ENCODE measurements at regions not wholly inside any gene's neighbourhood (a gene's known extent, or its start where the extent isn't known, plus 50 kb on each side); places are given as distances from the start of the nearest gene placed in this dataset.
"Not testable (repeated sequence)": the region's sequence is repeated elsewhere in the genome, so short reads cannot be mapped to it uniquely, and the experiment has no call there.

- WGBS, 4 donors = 51 to 74% (median 59%) methylated on average over 3 of the region's 3 CpGs
Measured at GRCh38 chr13:23039266-23039935, 141.4 kb upstream of the SGCG start.

GRCh38 chr13:23042181-23042580, 138.6 kb upstream of the SGCG start:
- no peaks in the 10 kb centered on the region for H3K36me3 ChIP-seq
- no peak overlapping the region for H3K4me3 ChIP-seq
- peaks cover 0 to 5% (median 0%) of the 10 kb centered on the region in 12 donors for H3K4me1 ChIP-seq
- ATAC-seq = no peak
- DNase-seq = no peak
- no peaks in the 10 kb centered on the region for H3K27me3 ChIP-seq
- no peaks in the 10 kb centered on the region for H3K9me3 ChIP-seq
- TF ChIP-seq POLR2A (IDR thresholded peaks at IDR 0.05) (no peak), CTCF (IDR thresholded peaks at IDR 0.05) (no peak)
- intact Hi-C loops (cut with DNase I) = no loop called here
- 79 to 88% (median 83%) methylated on average over 2 of the region's 2 CpGs for WGBS, 4 donors
- H3K27ac ChIP-seq = no peak overlapping the region

More at GRCh38 chr13:23039266-23039935, 141.4 kb upstream of the SGCG start:
- TF ChIP-seq POLR2A (IDR thresholded peaks at IDR 0.05) = no peak
- TF ChIP-seq CTCF (IDR thresholded peaks at IDR 0.05) = no peak
- no peak overlapping the region for H3K4me3 ChIP-seq
- no peak for DNase-seq
- no peaks in the 10 kb centered on the region for H3K9me3 ChIP-seq
- no peak for ATAC-seq
- no peak overlapping the region for H3K27ac ChIP-seq
- H3K36me3 ChIP-seq = no peaks in the 10 kb centered on the region
- intact Hi-C loops (cut with DNase I) = no loop called here
- H3K4me1 ChIP-seq = peaks cover 0 to 5% (median 0%) of the 10 kb centered on the region in 12 donors
- H3K27me3 ChIP-seq = no peaks in the 10 kb centered on the region

GRCh38 chr13:23044906-23045305, 135.9 kb upstream of the SGCG start:
- TF ChIP-seq POLR2A (IDR thresholded peaks at IDR 0.05) (no peak), CTCF (IDR thresholded peaks at IDR 0.05) (no peak)

GRCh38 chr13:23050126-23050525, 130.7 kb upstream of the SGCG start:
- 74 to 90% (median 83%) methylated on average over 3 of the region's 3 CpGs for WGBS, 4 donors
- Histone ChIP-seq H3K36me3 (no peaks in the 10 kb centered on the region), H3K4me3 (no peak overlapping the region), H3K27me3 (no peaks in the 10 kb centered on the region), H3K4me1 (no peaks in the 10 kb centered on the region), H3K9me3 (no peaks in the 10 kb centered on the region), H3K27ac (no peak overlapping the region)
- TF ChIP-seq POLR2A (IDR thresholded peaks at IDR 0.05) = no peak
- TF ChIP-seq CTCF (IDR thresholded peaks at IDR 0.05) = no peak
- no peak for ATAC-seq
- intact Hi-C loops (cut with DNase I) = no loop called here
- DNase-seq = no peak

More at GRCh38 chr13:23044906-23045305, 135.9 kb upstream of the SGCG start:
- Histone ChIP-seq H3K27me3 (no peaks in the 10 kb centered on the region), H3K36me3 (no peaks in the 10 kb centered on the region), H3K9me3 (no peaks in the 10 kb centered on the region), H3K4me1 (no peaks in the 10 kb centered on the region), H3K4me3 (no peak overlapping the region), H3K27ac (no peak overlapping the region)
- 86 to 100% (median 91%) methylated on average over 1 of the region's 1 CpG for WGBS, 4 donors
- ATAC-seq (no peak), DNase-seq (no peak)
- intact Hi-C loops (cut with DNase I) = no loop called here

GRCh38 chr13:23053711-23054110, 127.1 kb upstream of the SGCG start:
- intact Hi-C loops (cut with DNase I); H3K36me3 ChIP-seq; H3K27ac ChIP-seq; H3K9me3 ChIP-seq; ATAC-seq; DNase-seq; H3K27me3 ChIP-seq; H3K4me1 ChIP-seq; H3K4me3 ChIP-seq: not testable (repeated sequence)
- 66 to 73% (median 68%) methylated on average over 5 of the region's 5 CpGs for WGBS, 4 donors
